Tibial nerve (tissue), 4 donors: ENCODE measurements at regions not wholly inside any gene's neighbourhood (a gene's known extent, or its start where the extent isn't known, plus 50 kb on each side); places are given as distances from the start of the nearest gene placed in this dataset.

Experiments
- DNase-seq, 2 donors: peaks; one replicate each; pipeline ENCODE4 v3.0.0-alpha.2; 2019; ENCODE audit warnings: low spot score in 2 of 2
- H3K27ac ChIP-seq, 4 donors: fragments of 200-600 bp; sonication (generic) in 3 of 4; one replicate each; pipeline ENCODE4 v1.5.1; 2017 to 2019; ENCODE audit warnings: mild to moderate bottlenecking in 1 of 4
- H3K27me3 ChIP-seq, 2 donors: fragments of 200-600 bp; sonication (generic) in 1 of 2; one replicate each; pipeline versions ENCODE4 v1.5.1 to v1.6.0; 2017 to 2019
- H3K36me3 ChIP-seq, 3 donors: fragments of 200-600 bp; sonication (generic); one replicate each; pipeline ENCODE4 v1.5.1; 2018 to 2019
- H3K4me1 ChIP-seq, 4 donors: fragments of 200-600 bp; sonication (generic) in 3 of 4; one replicate each; pipeline ENCODE4 v1.5.1; 2017 to 2019
- H3K4me3 ChIP-seq, 4 donors: fragments of 200-600 bp; sonication (generic) in 3 of 4; one replicate each; pipeline ENCODE4 v1.5.1; 2017 to 2019; ENCODE audit warnings: mild to moderate bottlenecking in 1 of 4, moderate library complexity in 1 of 4
- H3K9me3 ChIP-seq, 4 donors: fragments of 200-600 bp; sonication (generic) in 3 of 4; one replicate each; pipeline ENCODE4 v1.5.1; 2017 to 2019
- CTCF ChIP-seq, 5 experiments: fragments of 200-600 bp in 3 of 5; fragments of 450-650 bp in 2 of 5; sonication (generic) in 3 of 5; IDR thresholded peaks; one replicate each; pipeline ENCODE4 v1.5.1; 2016 to 2019; ENCODE audit warnings: antibody characterized with exemption in 5 of 5, mild to moderate bottlenecking in 3 of 5, moderate library complexity in 2 of 5
- EP300 ChIP-seq, 2 donors: sonication (generic); formaldehyde crosslinking; IDR thresholded peaks; one replicate each; pipeline ENCODE4 v1.6.1; 2017; ENCODE audit warnings: antibody characterized with exemption in 2 of 2, mild to moderate bottlenecking in 1 of 2
- POLR2A ChIP-seq, 2 donors: fragments of 450-650 bp; IDR thresholded peaks; one replicate each; pipeline ENCODE4 v1.6.1; 2017; ENCODE audit warnings: antibody characterized with exemption in 2 of 2, mild to moderate bottlenecking in 2 of 2, moderate library complexity in 2 of 2
- WGBS, 2 donors: methylation state at CpG; one replicate each; pipeline ENCODE4 v1.1.5; 2018; 5-methylcytosine and 5-hydroxymethylcytosine counted together

GRCh38 chrX:118167361-118167760, 50.8 kb upstream of the KLHL13 start:
- TF ChIP-seq CTCF (IDR thresholded peaks at IDR 0.05) (no peak), EP300 (IDR thresholded peaks at IDR 0.05) (no peak), POLR2A (IDR thresholded peaks at IDR 0.05) (no peak)
- DNase-seq, result no peak
- 91 to 92% methylated on average over 1 of the region's 1 CpG for WGBS, 2 donors

GRCh38 chrX:118171356-118171755, 54.7 kb upstream of the KLHL13 start:
- Histone ChIP-seq H3K27me3 (no peaks in the 10 kb centered on the region), H3K4me1 (no peaks in the 10 kb centered on the region), H3K9me3 (no peaks in the 10 kb centered on the region), H3K36me3 (no peaks in the 10 kb centered on the region), H3K4me3 (no peak overlapping the region), H3K27ac (no peak overlapping the region)
- no peak for DNase-seq
- TF ChIP-seq EP300 (IDR thresholded peaks at IDR 0.05), result no peak
- no peak for TF ChIP-seq POLR2A (IDR thresholded peaks at IDR 0.05)
- no peak for TF ChIP-seq CTCF (IDR thresholded peaks at IDR 0.05)

More at GRCh38 chrX:118167361-118167760, 50.8 kb upstream of the KLHL13 start:
- Histone ChIP-seq H3K36me3 (no peaks in the 10 kb centered on the region), H3K4me1 (no peaks in the 10 kb centered on the region), H3K4me3 (no peak overlapping the region), H3K27ac (no peak overlapping the region), H3K27me3 (no peaks in the 10 kb centered on the region), H3K9me3 (no peaks in the 10 kb centered on the region)

GRCh38 chrX:118174516-118175098, 58.0 kb upstream of the KLHL13 start:
- no peak for TF ChIP-seq POLR2A (IDR thresholded peaks at IDR 0.05)
- no peak for TF ChIP-seq CTCF (IDR thresholded peaks at IDR 0.05)
- Histone ChIP-seq H3K4me3 (no peak overlapping the region), H3K36me3 (no peaks in the 10 kb centered on the region), H3K9me3 (no peaks in the 10 kb centered on the region), H3K27ac (no peak overlapping the region), H3K27me3 (no peaks in the 10 kb centered on the region), H3K4me1 (no peaks in the 10 kb centered on the region)
- 64 to 72% methylated on average over 5 of the region's 5 CpGs for WGBS, 2 donors
- DNase-seq, result no peak

GRCh38 chrX:118177708-118178107, 61.1 kb upstream of the KLHL13 start:
- H3K4me3 ChIP-seq, result no peak overlapping the region
- H3K36me3 ChIP-seq, result no peaks in the 10 kb centered on the region
- H3K27me3 ChIP-seq, result no peaks in the 10 kb centered on the region
- 79% methylated on average over 1 of the region's 1 CpG for WGBS, 2 donors
- no peak for TF ChIP-seq POLR2A (IDR thresholded peaks at IDR 0.05)
- no peak for TF ChIP-seq CTCF (IDR thresholded peaks at IDR 0.05)
- TF ChIP-seq EP300 (IDR thresholded peaks at IDR 0.05), result no peak
- no peaks in the 10 kb centered on the region for H3K4me1 ChIP-seq
- H3K9me3 ChIP-seq, result no peaks in the 10 kb centered on the region
- no peak overlapping the region for H3K27ac ChIP-seq
- DNase-seq, result no peak

GRCh38 chrX:118178450-118178849, 61.8 kb upstream of the KLHL13 start:
- WGBS, 2 donors, result 81 to 89% methylated on average over 7 of the region's 7 CpGs
- Histone ChIP-seq H3K9me3 (no peaks in the 10 kb centered on the region), H3K27me3 (no peaks in the 10 kb centered on the region), H3K4me3 (no peak overlapping the region), H3K27ac (no peak overlapping the region), H3K36me3 (no peaks in the 10 kb centered on the region), H3K4me1 (no peaks in the 10 kb centered on the region)
- no peak for DNase-seq
- no peak for TF ChIP-seq EP300 (IDR thresholded peaks at IDR 0.05)
- TF ChIP-seq POLR2A (IDR thresholded peaks at IDR 0.05), result no peak
- no peak for TF ChIP-seq CTCF (IDR thresholded peaks at IDR 0.05)
